ENCODE measurements at regions not wholly inside any gene's neighbourhood (a gene's known extent, or its start where the extent isn't known, plus 50 kb on each side); places are given as distances from the start of the nearest gene placed in this dataset.

DNA sequence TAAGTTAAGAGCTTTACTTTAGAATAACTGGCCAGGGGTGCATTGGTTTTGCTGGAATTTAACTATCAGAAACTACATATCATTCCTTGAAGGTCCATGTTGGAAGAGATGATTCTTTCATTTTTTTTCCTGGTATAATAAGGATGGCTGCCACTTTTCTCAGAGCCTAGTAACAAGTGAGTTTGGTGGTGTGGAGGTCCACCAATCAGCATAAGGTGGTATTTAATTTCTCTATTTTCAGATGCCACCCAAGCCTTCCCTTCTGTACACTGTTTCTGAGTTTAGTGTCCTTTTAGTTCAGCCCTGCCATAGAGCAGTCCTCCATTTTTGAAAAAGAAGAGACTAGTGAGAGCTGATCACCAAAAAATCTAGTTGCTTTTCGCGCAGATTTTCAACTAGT, 386.3 kb downstream of the USP25 start:
- no peak for TF ChIP-seq CTCF (IDR thresholded peaks at IDR 0.05; ENCODE audit: low read depth, low read length)
- TF ChIP-seq EZH2phosphoT487 (IDR thresholded peaks at IDR 0.05; ENCODE audit: low read depth) = no peak
